WTC11 (cell line): ENCODE measurements at regions not wholly inside any gene's neighbourhood (a gene's known extent, or its start where the extent isn't known, plus 50 kb on each side); places are given as distances from the start of the nearest gene placed in this dataset.

Experiments used
- AR ChIP-seq: fragments of 250-450 bp; sonication (Bioruptor Pico); IDR thresholded peaks from 2 replicates; pipeline ENCODE4 v1.9.0; 2021; ENCODE audit warnings: mild to moderate bottlenecking
- ATF3 ChIP-seq: sonication (generic); formaldehyde crosslinking; conservative IDR thresholded peaks from 2 replicates; pipeline ENCODE4 v1.8.1; 2022; ENCODE audit warnings: mild to moderate bottlenecking, missing genetic modification reagents
- ATF6 ChIP-seq: sonication (generic); formaldehyde crosslinking; IDR thresholded peaks from 2 replicates; pipeline ENCODE4 v1.8.1; 2023; ENCODE audit warnings: mild to moderate bottlenecking, missing genetic modification reagents
- CBFB ChIP-seq: sonication (generic); formaldehyde crosslinking; IDR thresholded peaks from 2 replicates; pipeline ENCODE4 v1.8.1; 2022; ENCODE audit warnings: mild to moderate bottlenecking, low read depth, missing genetic modification reagents
- CREB1 ChIP-seq: sonication (generic); formaldehyde crosslinking; IDR thresholded peaks from 2 replicates; pipeline ENCODE4 v1.8.0; 2023; ENCODE audit warnings: mild to moderate bottlenecking, missing genetic modification reagents
- CTCF ChIP-seq: fragments of 200-600 bp; IDR thresholded peaks from 2 replicates; pipeline ENCODE4 v1.8.0; 2022; ENCODE audit warnings: antibody characterized with exemption
- HMGXB4 ChIP-seq: sonication (generic); formaldehyde crosslinking; IDR thresholded peaks from 2 replicates; pipeline ENCODE4 v1.8.1; 2023; ENCODE audit warnings: mild to moderate bottlenecking, moderate library complexity, missing genetic modification reagents
- MLX ChIP-seq: sonication (generic); formaldehyde crosslinking; IDR thresholded peaks from 2 replicates; pipeline ENCODE4 v1.8.1; 2023; ENCODE audit warnings: mild to moderate bottlenecking, missing genetic modification reagents, moderate library complexity
- MYBL2 ChIP-seq: sonication (generic); formaldehyde crosslinking; IDR thresholded peaks from 2 replicates; pipeline ENCODE4 v1.8.1; 2023; ENCODE audit warnings: mild to moderate bottlenecking, moderate library complexity, missing genetic modification reagents
- TCF7 ChIP-seq: sonication (generic); formaldehyde crosslinking; IDR thresholded peaks from 2 replicates; pipeline ENCODE4 v1.8.0; 2022; ENCODE audit warnings: mild to moderate bottlenecking, low read depth, missing genetic modification reagents, moderate library complexity
- USF2 ChIP-seq: sonication (generic); formaldehyde crosslinking; IDR thresholded peaks from 2 replicates; pipeline ENCODE4 v1.8.1; 2023; ENCODE audit warnings: mild to moderate bottlenecking, missing genetic modification reagents, moderate library complexity
- ZNF121 ChIP-seq: sonication (generic); formaldehyde crosslinking; IDR thresholded peaks from 2 replicates; pipeline ENCODE4 v1.8.0; 2023; ENCODE audit warnings: missing genetic modification reagents
- ZNF425 ChIP-seq: fragments of 250-450 bp; sonication (Bioruptor Pico); conservative IDR thresholded peaks from 2 replicates; pipeline ENCODE4 v1.9.0; 2021; ENCODE audit warnings: mild to moderate bottlenecking
- ZNF671 ChIP-seq: fragments of 250-450 bp; sonication (Bioruptor Pico); IDR thresholded peaks from 2 replicates; pipeline ENCODE4 v1.8.0; 2021; ENCODE audit warnings: mild to moderate bottlenecking

GRCh38 chr12:115215544-115215943 is 531.6 kb upstream of the TBX3 start:
- TF ChIP-seq ZNF121 (no peak), MLX (CRISPR knock-in tag) (no peak), USF2 (no peak), HMGXB4 (no peak), CBFB (no peak), CTCF (no peak), ZNF425 (CRISPR knock-in tag) (no peak), AR (no peak), ATF6 (no peak), TCF7 (no peak), CREB1 (CRISPR knock-in tag) (no peak), ATF3 (CRISPR knock-in tag) (no peak), MYBL2 (no peak), ZNF671 (CRISPR knock-in tag) (no peak)
